ENCODE measurements at regions not wholly inside any gene's neighbourhood (a gene's known extent, or its start where the extent isn't known, plus 50 kb on each side); places are given as distances from the start of the nearest gene placed in this dataset.

GRCh38 chr1:90534663-90535295 lies 182.3 kb downstream of the BARHL2 start:
- TF ChIP-seq POLR2A (IDR thresholded peaks at IDR 0.05), result no peak
- no peak for TF ChIP-seq CTCF (IDR thresholded peaks at IDR 0.05)
